ENCODE measurements at regions not wholly inside any gene's neighbourhood (a gene's known extent, or its start where the extent isn't known, plus 50 kb on each side); places are given as distances from the start of the nearest gene placed in this dataset.
A peak's percentile ranks its signal among the peaks of the same experiment; 100 is the strongest.

DNA sequence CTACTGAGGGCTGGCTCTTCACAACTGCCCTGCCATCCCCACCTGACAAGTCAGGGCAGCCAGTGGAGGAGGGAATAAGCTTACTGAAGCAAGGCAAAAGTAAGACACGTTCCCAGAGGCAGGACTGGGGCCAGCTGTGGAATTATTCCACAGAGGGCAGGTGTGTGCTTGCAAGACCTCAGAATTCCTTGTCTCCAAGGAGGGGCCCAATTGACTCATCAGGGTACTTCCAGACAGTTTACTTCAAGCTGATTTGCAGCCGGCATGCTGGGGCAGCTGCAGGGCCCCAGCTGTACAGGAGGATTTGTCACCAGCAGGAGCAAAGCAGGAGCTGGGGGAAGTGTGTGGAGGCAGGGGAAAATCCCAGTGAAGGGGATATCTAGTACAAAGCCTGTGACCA lies 167.5 kb upstream of the CAMK1G start:
- Histone ChIP-seq H3K14ac (ENCODE audit: low read length in 2 of 2) (no peak overlapping the region), H3K27me3 (ENCODE audit: control insufficient read depth in 1 of 2, insufficient read depth in 1 of 2, low read length in 2 of 2) (peaks cover 0 to 6% of the 10 kb centered on the region in 2 experiments)
- 12% methylated on average over 2 of the region's 2 CpGs for WGBS

GRCh38 chr1:209416716-209417115 lies 166.8 kb upstream of the CAMK1G start:
- H2AK5ac ChIP-seq (ENCODE audit: low read length, severe bottlenecking) = peak overlapping the region; percentile 54
- H4K91ac ChIP-seq (ENCODE audit: low read length) = no peak overlapping the region
- no peak overlapping the region for H3K4ac ChIP-seq (ENCODE audit: low read depth in 1 of 2, low read length in 2 of 2)
- WGBS = 83% methylated on average over 2 of the region's 2 CpGs
- no peaks in the 10 kb centered on the region for H3K9me3 ChIP-seq (ENCODE audit: control insufficient read depth, low read length)
- no peak overlapping the region for H3K4me2 ChIP-seq (ENCODE audit: low read length, poor library complexity, severe bottlenecking)
- H3K23ac ChIP-seq (ENCODE audit: low read length in 2 of 2) = no peak overlapping the region
- no peak overlapping the region for H4K8ac ChIP-seq (ENCODE audit: low read length)
- H2BK120ac ChIP-seq (ENCODE audit: low read depth, low read length) = no peak overlapping the region
- no peaks in the 10 kb centered on the region for H3K79me1 ChIP-seq (replicated peaks; ENCODE audit: low read length, poor library complexity, severe bottlenecking)
- H3K18ac ChIP-seq (ENCODE audit: low read depth in 1 of 2, low read length in 2 of 2) = no peak overlapping the region
- H3K27ac ChIP-seq (ENCODE audit: low read length, poor library complexity, severe bottlenecking) = peak overlapping the region; percentile 55
- H2BK5ac ChIP-seq (ENCODE audit: low read depth, low read length, poor library complexity, severe bottlenecking) = peak overlapping the region; percentile 21
- no peak for DNase-seq
- no peaks in the 10 kb centered on the region for H3K36me3 ChIP-seq (ENCODE audit: control insufficient read depth in 1 of 2, insufficient read depth in 2 of 2, low read depth in 1 of 2, low read length in 2 of 2)
- no peak overlapping the region for H3K9ac ChIP-seq (ENCODE audit: low read length)
- no peak overlapping the region for H3K4me3 ChIP-seq (ENCODE audit: insufficient read depth in 1 of 2, low read depth in 1 of 2, low read length in 2 of 2)
- H3K4me1 ChIP-seq (ENCODE audit: control insufficient read depth, insufficient read depth, low read depth, low read length) = peaks cover 12% of the 10 kb centered on the region
- H2BK12ac ChIP-seq (ENCODE audit: low read length in 2 of 2) = no peak overlapping the region
- no peak overlapping the region for H2AFZ ChIP-seq (ENCODE audit: low read depth, low read length)
- H2BK15ac ChIP-seq (ENCODE audit: low read depth, poor library complexity, severe bottlenecking) = no peak overlapping the region
- no peak overlapping the region for H3K14ac ChIP-seq (ENCODE audit: low read length in 2 of 2)
- peaks cover 0 to 6% of the 10 kb centered on the region in 2 experiments for H3K27me3 ChIP-seq (ENCODE audit: control insufficient read depth in 1 of 2, insufficient read depth in 1 of 2, low read length in 2 of 2)

More for the DNA sequence above, 167.5 kb upstream of the CAMK1G start:
- no peak overlapping the region for H2BK120ac ChIP-seq (ENCODE audit: low read depth, low read length)
- H3K27ac ChIP-seq (ENCODE audit: low read length, poor library complexity, severe bottlenecking) = peak overlapping the region; percentile 55
- H2BK15ac ChIP-seq (ENCODE audit: low read depth, poor library complexity, severe bottlenecking) = peak overlapping the region; percentile 60
- no peaks in the 10 kb centered on the region for H3K36me3 ChIP-seq (ENCODE audit: control insufficient read depth in 1 of 2, insufficient read depth in 2 of 2, low read depth in 1 of 2, low read length in 2 of 2)
- no peak overlapping the region for H4K8ac ChIP-seq (ENCODE audit: low read length)
- no peak overlapping the region for H4K91ac ChIP-seq (ENCODE audit: low read length)
- no peak overlapping the region for H2AFZ ChIP-seq (ENCODE audit: low read depth, low read length)
- H3K9me3 ChIP-seq (ENCODE audit: control insufficient read depth, low read length) = no peaks in the 10 kb centered on the region
- H2BK12ac ChIP-seq (ENCODE audit: low read length in 2 of 2) = no peak overlapping the region
- peak overlapping the region in 1 of 2 experiments; percentile 44 for H3K18ac ChIP-seq (ENCODE audit: low read depth in 1 of 2, low read length in 2 of 2)
- peak; percentile 60 for DNase-seq
- no peak overlapping the region for H2BK5ac ChIP-seq (ENCODE audit: low read depth, low read length, poor library complexity, severe bottlenecking)
- H3K9ac ChIP-seq (ENCODE audit: low read length) = no peak overlapping the region
- peaks cover 14% of the 10 kb centered on the region for H3K4me1 ChIP-seq (ENCODE audit: control insufficient read depth, insufficient read depth, low read depth, low read length)
- no peak overlapping the region for H3K4me2 ChIP-seq (ENCODE audit: low read length, poor library complexity, severe bottlenecking)
- no peak overlapping the region for H2AK5ac ChIP-seq (ENCODE audit: low read length, severe bottlenecking)
- H3K23ac ChIP-seq (ENCODE audit: low read length in 2 of 2) = no peak overlapping the region
- H3K4me3 ChIP-seq (ENCODE audit: insufficient read depth in 1 of 2, low read depth in 1 of 2, low read length in 2 of 2) = no peak overlapping the region
- H3K79me1 ChIP-seq (replicated peaks; ENCODE audit: low read length, poor library complexity, severe bottlenecking) = no peaks in the 10 kb centered on the region
- H3K4ac ChIP-seq (ENCODE audit: low read depth in 1 of 2, low read length in 2 of 2) = no peak overlapping the region

GRCh38 chr1:209417761-209418160 lies 165.8 kb upstream of the CAMK1G start:
- H3K18ac ChIP-seq (ENCODE audit: low read depth in 1 of 2, low read length in 2 of 2) = no peak overlapping the region
- no peak overlapping the region for H3K14ac ChIP-seq (ENCODE audit: low read length in 2 of 2)
- H3K27ac ChIP-seq (ENCODE audit: low read length, poor library complexity, severe bottlenecking) = no peak overlapping the region
- no peaks in the 10 kb centered on the region for H3K79me1 ChIP-seq (replicated peaks; ENCODE audit: low read length, poor library complexity, severe bottlenecking)
- WGBS = 100% methylated on average over 1 of the region's 3 CpGs
- H3K4me1 ChIP-seq (ENCODE audit: control insufficient read depth, insufficient read depth, low read depth, low read length) = peaks cover 12% of the 10 kb centered on the region
- no peak overlapping the region for H3K4me2 ChIP-seq (ENCODE audit: low read length, poor library complexity, severe bottlenecking)
- no peak overlapping the region for H2BK120ac ChIP-seq (ENCODE audit: low read depth, low read length)
- H3K27me3 ChIP-seq (ENCODE audit: control insufficient read depth in 1 of 2, insufficient read depth in 1 of 2, low read length in 2 of 2) = peaks cover 0 to 6% of the 10 kb centered on the region in 2 experiments
- H2AK5ac ChIP-seq (ENCODE audit: low read length, severe bottlenecking) = no peak overlapping the region
- H3K9ac ChIP-seq (ENCODE audit: low read length) = no peak overlapping the region
- H3K4ac ChIP-seq (ENCODE audit: low read depth in 1 of 2, low read length in 2 of 2) = no peak overlapping the region
- H4K8ac ChIP-seq (ENCODE audit: low read length) = no peak overlapping the region
- H3K23ac ChIP-seq (ENCODE audit: low read length in 2 of 2) = no peak overlapping the region
- no peak overlapping the region for H2BK15ac ChIP-seq (ENCODE audit: low read depth, poor library complexity, severe bottlenecking)
- no peak overlapping the region for H2BK12ac ChIP-seq (ENCODE audit: low read length in 2 of 2)
- DNase-seq = no peak
- no peak overlapping the region for H4K91ac ChIP-seq (ENCODE audit: low read length)
- H3K9me3 ChIP-seq (ENCODE audit: control insufficient read depth, low read length) = no peaks in the 10 kb centered on the region
- no peak overlapping the region for H3K4me3 ChIP-seq (ENCODE audit: insufficient read depth in 1 of 2, low read depth in 1 of 2, low read length in 2 of 2)
- no peaks in the 10 kb centered on the region for H3K36me3 ChIP-seq (ENCODE audit: control insufficient read depth in 1 of 2, insufficient read depth in 2 of 2, low read depth in 1 of 2, low read length in 2 of 2)
- no peak overlapping the region for H2AFZ ChIP-seq (ENCODE audit: low read depth, low read length)
- no peak overlapping the region for H2BK5ac ChIP-seq (ENCODE audit: low read depth, low read length, poor library complexity, severe bottlenecking)

DNA sequence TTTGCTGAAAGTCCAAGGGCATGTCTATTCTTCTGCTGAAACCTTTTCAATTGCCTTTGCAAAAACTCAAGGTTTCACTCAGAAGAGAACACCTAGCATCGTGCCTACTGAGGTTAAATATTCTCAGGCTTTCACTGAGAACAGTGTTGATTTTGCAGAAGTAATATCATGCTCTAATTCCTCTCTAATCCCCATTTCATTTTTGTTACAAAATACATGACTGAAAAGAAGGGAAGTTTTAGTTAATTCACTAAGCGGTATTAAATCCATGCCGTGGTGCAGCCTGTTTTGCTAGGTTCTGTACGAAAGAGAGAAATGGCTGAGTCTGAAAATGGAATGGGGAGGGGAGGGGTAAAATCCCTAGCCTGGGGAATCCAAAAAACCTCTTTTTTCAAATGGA lies 163.2 kb upstream of the CAMK1G start:
- Histone ChIP-seq H2AFZ (ENCODE audit: low read depth, low read length) (no peak overlapping the region), H3K23ac (ENCODE audit: low read length in 2 of 2) (no peak overlapping the region), H3K9ac (ENCODE audit: low read length) (no peak overlapping the region), H3K27ac (ENCODE audit: low read length, poor library complexity, severe bottlenecking) (no peak overlapping the region), H3K4me3 (ENCODE audit: insufficient read depth in 1 of 2, low read depth in 1 of 2, low read length in 2 of 2) (no peak overlapping the region), H3K4me2 (ENCODE audit: low read length, poor library complexity, severe bottlenecking) (no peak overlapping the region), H3K4me1 (ENCODE audit: control insufficient read depth, insufficient read depth, low read depth, low read length) (peaks cover 12% of the 10 kb centered on the region), H3K9me3 (ENCODE audit: control insufficient read depth, low read length) (no peaks in the 10 kb centered on the region), H3K27me3 (ENCODE audit: control insufficient read depth in 1 of 2, insufficient read depth in 1 of 2, low read length in 2 of 2) (peaks cover 0 to 3% of the 10 kb centered on the region in 2 experiments), H3K14ac (ENCODE audit: low read length in 2 of 2) (no peak overlapping the region), H2AK5ac (ENCODE audit: low read length, severe bottlenecking) (no peak overlapping the region), H4K8ac (ENCODE audit: low read length) (no peak overlapping the region), H3K79me1 (replicated peaks; ENCODE audit: low read length, poor library complexity, severe bottlenecking) (no peaks in the 10 kb centered on the region), H3K18ac (ENCODE audit: low read depth in 1 of 2, low read length in 2 of 2) (no peak overlapping the region), H3K4ac (ENCODE audit: low read depth in 1 of 2, low read length in 2 of 2) (no peak overlapping the region), H2BK12ac (ENCODE audit: low read length in 2 of 2) (no peak overlapping the region), H2BK5ac (ENCODE audit: low read depth, low read length, poor library complexity, severe bottlenecking) (no peak overlapping the region), H2BK15ac (ENCODE audit: low read depth, poor library complexity, severe bottlenecking) (no peak overlapping the region), H2BK120ac (ENCODE audit: low read depth, low read length) (no peak overlapping the region), H4K91ac (ENCODE audit: low read length) (no peak overlapping the region), H3K36me3 (ENCODE audit: control insufficient read depth in 1 of 2, insufficient read depth in 2 of 2, low read depth in 1 of 2, low read length in 2 of 2) (no peaks in the 10 kb centered on the region)
- whole genome bisulfite sequencing = 100% methylated on average over 3 of the region's 4 CpGs
- no peak for DNase-seq

All from mesenchymal stem cell (in vitro differentiated cells and primary cell).